GM11168 (cell line): ENCODE measurements at regions not wholly inside any gene's neighbourhood (a gene's known extent, or its start where the extent isn't known, plus 50 kb on each side); places are given as distances from the start of the nearest gene placed in this dataset.

Experiments used
- in situ Hi-C: fragments of 300-500 bp; cut with MboI; formaldehyde crosslinking; loops from one replicate; pipeline ENCODE4 v1.12.0; 2022; ENCODE audit warnings: low sequenced_read_pairs; ENCODE audit not compliant: unreplicated experiment

DNA sequence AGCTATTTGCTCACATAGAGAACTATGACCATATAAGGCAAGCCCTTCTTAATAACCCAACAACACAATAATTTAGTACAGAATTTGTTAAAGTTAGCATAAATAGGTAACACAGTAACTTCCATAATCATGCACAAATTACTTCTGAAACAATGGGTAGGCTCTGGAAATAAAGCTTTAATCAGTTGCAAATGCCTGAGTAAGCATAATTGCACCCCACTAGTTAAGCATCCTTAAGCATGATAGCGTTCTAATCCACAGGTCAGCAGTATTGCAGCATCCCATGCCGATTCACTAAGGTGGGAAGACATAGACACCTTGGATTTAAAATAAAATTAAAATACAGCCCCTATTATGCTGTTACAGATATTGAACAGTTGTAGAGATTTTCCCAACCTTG is 161.7 kb downstream of the DHX15 start:
- in situ Hi-C loops: loop anchor here (25.0 kb wide), 1 partner anchor 1285 kb away; no protein-coding TSS in a partner anchor

DNA sequence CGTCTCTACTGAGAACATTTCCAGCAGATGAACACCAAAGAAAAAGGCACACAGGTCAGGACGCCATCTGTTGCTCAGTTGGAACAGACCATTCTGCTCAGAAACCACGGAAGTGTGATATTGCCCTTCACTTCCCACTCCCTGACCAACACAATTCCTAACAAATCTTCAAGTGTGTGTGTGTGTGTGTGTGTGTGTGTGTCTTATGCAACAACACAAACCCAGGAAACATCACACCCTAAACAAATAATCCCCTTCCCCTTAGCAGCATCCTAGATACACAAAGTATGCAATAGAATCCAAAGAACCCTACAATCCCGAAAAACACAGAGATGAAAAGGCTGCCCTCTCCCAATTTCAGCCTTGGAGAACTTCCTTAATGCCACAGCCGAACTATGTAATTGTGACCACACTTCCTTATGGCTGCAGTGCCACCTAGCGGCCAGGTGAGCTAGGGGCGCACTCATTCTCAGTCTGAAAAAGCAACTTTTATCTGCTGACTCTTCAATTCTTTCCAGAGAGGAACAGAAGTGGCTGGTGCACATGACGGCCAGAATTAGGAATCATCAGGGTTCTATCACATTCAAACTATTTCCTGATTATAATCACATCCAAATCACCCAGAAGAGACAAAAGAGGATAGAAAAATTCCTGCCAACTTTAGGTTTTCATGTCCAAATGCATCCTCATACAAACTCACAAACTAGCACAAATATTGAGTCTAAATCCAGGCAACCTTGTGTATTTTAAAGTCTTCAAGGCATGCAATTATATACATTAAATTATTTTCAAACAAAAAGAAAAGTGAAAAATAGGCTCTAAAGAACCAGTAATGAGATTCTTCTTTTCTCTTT is 164.9 kb downstream of the DHX15 start:
- in situ Hi-C loops: loop anchor here (25.0 kb wide), 1 partner anchor 1282 kb away; no protein-coding TSS in a partner anchor

DNA sequence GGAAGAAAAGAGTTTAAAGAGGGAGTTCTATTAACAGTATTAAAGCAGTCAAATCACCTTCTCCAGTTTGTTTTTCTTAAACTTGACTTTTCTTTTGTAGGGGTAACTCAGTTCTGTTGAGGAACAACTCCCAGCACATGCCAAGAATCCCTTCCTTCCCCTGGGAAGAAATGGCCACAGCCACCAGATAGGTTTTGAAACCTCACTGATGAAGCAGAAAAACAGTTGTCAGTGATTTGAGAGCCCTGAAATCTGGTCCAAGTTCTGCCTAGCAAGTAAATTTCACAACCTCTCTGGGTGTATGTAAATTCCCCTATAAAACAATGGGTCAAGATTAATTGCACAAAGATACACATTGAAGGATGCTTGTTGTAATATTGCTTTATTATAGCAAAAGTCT is 167.1 kb downstream of the DHX15 start:
- in situ Hi-C loops: loop anchor here (25.0 kb wide), 1 partner anchor 1280 kb away; no protein-coding TSS in a partner anchor

DNA sequence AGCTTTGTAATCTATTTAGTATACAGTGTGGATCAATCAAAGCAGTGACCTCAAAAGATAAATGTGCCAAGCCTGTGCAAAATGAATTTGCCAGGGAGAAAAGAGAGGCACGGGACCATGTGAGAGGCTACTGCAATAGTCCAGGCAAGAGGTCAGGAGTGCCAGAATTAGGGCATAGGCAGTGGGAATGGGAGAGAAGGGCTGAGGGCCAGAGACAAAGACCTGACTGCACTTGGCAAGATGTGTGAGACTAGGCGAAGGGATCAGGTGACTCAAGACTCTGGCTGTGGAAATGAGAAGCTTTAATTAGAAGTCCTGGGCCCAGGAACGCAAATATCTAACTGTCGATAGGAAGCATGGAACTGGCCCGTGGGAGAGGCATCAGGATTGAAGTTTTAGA is 168.1 kb downstream of the DHX15 start:
- in situ Hi-C loops: loop anchor here (25.0 kb wide), 1 partner anchor 1279 kb away; no protein-coding TSS in a partner anchor

DNA sequence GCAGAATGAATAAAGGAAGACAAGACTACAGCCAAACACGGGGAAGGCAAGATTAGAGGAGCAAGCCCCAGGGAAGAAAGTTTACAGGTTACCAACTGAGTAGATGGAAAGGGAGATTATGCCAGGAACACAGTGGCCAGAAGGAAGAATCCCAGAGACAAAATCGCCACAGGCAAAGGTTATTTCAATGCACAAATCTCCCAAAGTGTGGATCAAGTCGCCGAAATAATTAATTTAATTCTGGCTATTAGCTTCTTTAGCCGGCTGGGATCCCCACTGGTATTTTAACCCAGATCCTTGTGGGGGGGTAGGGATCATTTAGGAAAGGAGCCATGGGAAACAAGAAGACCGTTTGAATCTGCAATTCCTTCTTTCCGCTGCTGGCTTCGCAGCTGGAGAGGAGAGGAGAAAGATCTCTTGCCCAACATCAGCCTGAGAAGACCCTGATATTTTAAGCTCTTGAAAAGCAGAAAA is 171.0 kb downstream of the DHX15 start:
- in situ Hi-C loops: loop anchor here (25.0 kb wide), 1 partner anchor 1276 kb away; no protein-coding TSS in a partner anchor

DNA sequence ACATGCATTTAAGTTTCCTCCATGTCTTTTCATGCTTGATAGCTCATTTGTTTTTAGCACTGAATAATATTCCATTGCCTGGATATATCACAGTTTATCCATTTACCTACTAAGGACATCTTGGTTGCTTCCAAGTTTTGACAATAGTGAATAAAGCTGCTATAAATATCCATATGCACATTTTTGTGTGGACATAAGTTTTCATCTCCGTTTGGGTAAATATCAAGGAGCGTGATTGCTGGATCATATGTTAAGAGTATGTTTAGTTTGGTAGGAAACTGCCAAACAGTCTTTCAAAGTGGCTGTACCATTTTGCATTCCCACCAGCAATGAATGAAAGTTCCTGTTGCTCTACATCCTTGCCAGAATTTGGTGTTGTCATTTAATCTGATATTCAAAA is 172.5 kb downstream of the DHX15 start:
- in situ Hi-C loops: loop anchor here (25.0 kb wide), 1 partner anchor 1275 kb away; no protein-coding TSS in a partner anchor

DNA sequence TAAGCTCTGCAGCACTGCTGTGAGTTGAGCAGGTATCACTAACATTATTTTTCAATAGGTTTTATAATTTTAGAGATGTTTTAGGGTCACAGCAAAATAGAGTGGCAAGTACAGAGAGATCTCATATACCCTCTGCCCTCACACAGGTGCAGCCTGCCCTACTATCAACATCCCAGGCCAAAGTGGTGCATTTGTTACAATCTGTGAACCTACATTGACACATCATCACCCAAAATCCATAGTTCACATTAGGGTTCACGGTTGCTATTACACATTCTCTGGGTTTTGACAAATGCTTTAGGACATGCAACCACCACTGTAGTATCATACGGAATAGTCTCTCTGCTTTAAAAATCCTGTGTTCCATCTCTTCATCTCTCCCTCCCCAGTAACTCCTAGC is 173.1 kb downstream of the DHX15 start:
- in situ Hi-C loops: loop anchor here (25.0 kb wide), 1 partner anchor 1274 kb away; no protein-coding TSS in a partner anchor

DNA sequence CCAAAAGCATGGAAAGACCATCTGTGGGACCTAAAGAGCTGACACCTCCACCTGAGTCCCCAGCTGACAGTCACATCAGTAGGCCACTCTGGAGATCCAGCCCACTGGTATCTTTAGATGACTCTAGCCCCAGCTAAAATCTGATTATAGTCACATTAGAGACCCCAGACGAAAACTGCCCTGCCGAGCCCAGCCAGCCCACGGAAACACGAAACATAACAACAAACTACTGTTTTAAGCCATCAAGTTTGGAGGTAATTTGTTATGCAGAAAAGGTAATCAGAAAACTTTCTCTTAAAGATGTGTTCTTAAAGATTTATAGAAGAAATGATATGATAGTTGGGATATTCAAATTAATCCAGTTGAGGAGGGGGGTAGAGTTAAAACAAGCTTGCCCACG is 175.7 kb downstream of the DHX15 start:
- in situ Hi-C loops: loop anchor here (25.0 kb wide), 1 partner anchor 1271 kb away; no protein-coding TSS in a partner anchor

DNA sequence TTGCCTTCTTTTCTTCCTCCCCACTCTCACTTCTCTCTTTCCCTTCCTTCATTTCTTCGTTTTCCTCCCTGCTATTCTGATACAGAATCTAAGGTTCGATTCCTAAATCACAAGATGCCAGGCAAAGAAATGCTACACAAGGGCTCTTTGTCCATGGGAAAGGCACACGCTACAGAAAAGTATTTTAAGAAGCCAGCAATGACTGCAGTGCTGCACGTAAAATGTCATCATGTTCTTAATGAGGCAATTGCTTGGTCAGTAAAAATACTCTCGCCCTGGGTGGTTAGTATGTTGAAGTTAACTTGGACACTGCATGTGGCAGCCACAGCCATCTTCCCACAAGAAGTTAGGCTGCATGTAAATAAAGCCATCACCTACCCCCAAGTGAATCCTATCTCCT is 178.4 kb downstream of the DHX15 start:
- in situ Hi-C loops: loop anchor here (25.0 kb wide), 1 partner anchor 1269 kb away; no protein-coding TSS in a partner anchor

DNA sequence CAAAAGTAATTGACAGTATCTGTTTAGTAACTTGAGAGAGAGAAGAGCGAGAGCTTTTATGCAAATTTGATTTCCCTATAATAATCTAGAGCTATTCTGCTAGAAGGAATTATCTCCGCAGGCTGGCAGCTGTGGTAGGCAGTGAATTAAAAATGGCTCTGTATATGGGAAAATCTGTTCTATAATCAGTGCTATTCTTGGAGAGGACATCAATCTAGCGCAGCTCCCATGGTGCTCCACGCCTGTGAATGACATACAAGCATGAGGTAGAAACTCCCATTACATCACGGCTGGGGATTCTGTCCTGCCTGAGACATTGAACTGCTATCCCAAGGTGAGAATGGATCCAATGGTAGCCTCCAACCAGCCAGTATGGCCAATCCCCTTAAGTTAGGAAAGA is 179.0 kb downstream of the DHX15 start:
- in situ Hi-C loops: loop anchor here (25.0 kb wide), 1 partner anchor 1268 kb away; no protein-coding TSS in a partner anchor

DNA sequence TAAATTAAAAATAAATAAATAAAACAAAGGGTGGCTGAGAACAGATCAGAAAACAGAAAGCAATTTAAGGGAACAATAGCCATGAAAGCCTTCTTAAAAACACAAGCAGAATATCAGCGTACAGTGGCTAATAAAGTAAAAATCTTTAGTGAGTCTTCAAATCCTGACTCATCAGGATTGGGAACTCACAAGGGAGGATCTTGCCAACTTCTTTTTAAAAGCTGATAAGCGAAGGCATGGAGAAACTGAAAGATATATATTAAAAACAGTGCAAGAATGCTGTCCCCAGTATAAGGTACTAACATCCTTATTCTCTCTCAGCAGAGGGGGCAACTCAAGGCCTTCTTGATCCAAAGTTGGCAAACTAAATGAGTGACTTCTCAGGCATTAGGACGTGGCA is 180.1 kb downstream of the DHX15 start:
- in situ Hi-C loops: loop anchor here (25.0 kb wide), 1 partner anchor 1267 kb away; no protein-coding TSS in a partner anchor

DNA sequence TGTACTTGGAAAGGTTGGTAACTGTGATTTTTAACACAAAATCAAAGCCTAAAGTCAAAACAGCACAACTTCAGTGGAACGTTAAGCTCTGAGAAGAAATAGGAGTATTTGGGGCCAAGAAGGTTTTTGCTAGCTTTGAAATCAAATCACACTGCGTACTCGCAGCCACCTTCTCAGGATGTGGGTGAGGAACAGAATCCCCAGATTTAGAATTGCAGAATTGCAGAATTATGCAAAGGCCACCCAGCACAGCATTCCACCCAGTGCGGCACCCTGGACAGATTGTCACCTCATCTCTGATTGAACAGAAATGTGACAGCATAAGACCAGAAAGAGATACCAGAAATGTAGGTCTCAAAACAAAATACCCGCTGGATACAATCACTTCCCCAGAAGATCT is 181.1 kb downstream of the DHX15 start:
- in situ Hi-C loops: loop anchor here (25.0 kb wide), 1 partner anchor 1266 kb away; no protein-coding TSS in a partner anchor

DNA sequence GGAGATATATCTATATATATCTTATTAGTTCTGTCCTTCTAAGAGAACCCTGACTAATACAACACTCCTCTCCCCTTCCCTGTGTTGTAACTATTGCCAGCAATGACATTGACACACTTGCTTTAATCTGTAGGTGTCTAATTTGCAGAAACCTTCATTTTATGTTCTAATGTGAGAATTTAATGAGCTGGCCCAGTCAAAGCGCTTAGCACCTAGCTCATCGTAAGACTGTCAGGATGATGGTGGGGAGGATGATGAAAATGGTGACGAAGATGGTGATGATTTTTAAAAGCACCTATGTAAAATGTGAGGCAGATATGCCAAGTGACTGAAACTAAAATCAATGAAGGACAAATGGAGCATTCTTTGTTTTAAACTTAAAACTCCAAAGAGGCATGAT is 183.8 kb downstream of the DHX15 start:
- in situ Hi-C loops: loop anchor here (25.0 kb wide), 1 partner anchor 1263 kb away; no protein-coding TSS in a partner anchor

DNA sequence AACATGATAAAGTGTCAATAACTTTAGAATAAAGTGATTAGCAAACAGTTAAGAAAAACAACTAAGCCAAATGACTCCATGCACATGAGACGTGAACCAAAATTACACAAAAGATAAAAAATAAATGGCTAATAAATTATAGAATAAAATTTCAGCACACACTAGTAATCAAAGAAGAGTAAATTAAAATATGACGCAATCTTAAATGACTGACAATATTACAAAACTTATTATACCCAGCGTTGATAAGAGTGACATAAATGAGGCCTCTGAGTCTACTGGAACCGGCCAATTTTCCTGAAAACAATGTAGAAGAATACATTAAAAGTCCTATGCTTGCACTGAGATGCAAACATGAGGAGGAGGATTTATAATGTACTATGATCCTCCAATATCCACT is 187.4 kb downstream of the DHX15 start:
- in situ Hi-C loops: no loop called here

DNA sequence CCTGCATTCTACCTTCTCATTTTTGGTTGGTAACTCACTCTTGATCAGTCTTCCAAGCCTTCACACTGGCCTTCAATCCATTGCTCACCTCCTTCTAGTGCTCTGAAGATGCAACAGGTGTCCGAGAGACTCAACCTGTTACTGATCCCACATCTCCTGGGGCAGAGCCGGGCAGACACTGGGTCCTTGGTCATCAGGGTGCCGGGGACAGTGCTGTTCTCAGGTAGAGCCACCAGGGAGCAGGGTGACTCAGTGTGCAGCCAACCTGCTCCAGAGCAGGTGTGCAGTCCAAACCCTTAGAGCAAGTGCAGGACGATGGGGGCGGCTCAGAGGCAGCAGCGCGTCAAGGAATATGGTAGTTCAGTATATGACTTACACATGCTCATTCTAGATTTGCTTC is 188.4 kb downstream of the DHX15 start:
- in situ Hi-C loops: no loop called here

DNA sequence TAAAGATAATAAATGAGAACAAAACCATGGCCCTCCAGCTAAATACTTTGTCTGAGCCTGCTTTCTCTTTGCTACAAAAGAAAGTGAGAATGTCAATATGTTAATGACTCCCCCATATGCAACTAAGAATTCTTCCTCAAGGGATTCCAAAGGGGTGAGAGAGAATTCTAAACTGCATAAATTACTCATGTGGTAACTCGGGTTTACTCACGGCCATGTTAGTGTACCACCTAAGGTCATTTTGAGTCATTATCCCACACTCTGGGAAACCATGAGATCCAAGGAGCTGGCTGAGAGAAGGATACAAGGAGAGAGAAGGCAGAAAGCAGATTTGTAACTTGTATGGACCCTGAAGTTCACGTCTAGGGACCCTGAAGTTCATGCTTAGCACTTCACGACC is 190.3 kb downstream of the DHX15 start:
- in situ Hi-C loops: no loop called here

DNA sequence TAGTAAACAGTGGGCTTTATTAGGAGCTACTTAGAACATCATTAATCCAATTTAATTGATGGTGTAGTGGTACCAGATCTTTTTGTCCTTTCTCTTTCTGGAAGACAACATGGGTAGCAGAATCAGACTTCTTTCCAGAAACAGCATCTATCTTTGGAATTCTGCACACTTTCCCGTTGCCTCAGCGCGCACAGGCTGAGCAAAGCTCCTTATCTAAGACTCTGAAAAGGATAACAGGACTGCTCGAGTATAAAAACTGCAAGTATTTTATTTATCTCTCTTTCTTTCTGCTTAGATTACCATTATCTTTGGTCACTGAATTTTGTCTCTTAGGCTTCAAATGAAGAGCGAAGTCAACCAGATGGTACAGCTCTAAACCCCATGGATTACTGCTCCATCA is 191.7 kb downstream of the DHX15 start:
- in situ Hi-C loops: no loop called here

DNA sequence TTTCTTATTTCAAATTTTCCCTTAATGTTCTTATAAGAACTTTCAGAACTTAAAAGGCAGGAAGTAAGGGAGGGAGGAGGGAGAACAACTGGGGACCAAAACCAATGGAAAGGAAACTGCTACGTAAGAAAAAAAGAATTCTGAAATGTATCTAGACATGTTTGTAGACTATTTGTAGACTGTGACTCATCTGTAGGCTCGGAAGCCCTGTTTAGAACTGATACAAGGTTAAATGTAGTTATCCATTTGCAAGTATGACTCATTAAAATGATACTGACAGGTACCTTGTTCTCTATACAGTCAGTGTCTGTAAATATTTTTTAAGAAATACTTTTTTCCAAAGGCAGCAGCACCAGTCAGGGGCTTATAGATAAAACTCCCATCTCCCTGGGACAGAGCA is 202.0 kb downstream of the DHX15 start:
- in situ Hi-C loops: no loop called here

DNA sequence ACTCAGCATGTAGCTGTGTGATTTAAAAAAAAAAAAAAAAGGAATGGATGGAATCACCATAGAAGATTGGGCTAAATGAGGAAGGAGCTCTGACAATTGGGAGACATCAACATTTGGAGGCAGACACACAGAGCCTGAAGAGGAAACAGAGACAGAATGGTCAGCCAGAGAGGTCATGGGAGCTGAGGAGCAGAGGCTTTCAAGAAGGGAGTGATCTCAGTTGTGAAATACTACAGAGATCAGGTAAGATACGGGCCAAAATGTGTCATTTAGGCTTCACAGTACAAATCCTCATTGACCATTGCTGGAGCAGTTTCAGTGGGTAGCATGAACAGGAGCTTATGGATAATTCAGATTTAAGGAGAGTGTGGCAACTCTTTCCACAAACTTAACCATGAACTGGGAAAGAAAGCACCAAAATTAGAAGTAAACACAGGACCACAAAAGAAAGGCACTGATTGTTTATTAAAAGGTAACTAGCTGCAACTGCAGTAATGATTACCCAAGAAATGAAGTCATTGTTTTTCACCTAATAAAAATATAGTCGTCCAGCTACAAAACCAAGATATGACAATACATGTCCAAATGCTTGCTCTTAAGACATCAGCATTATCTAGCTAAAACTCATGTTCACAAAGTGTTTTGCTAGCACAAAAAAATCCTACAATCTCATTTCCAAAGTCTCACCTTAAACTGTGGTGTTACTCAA is 203.2 kb downstream of the DHX15 start:
- in situ Hi-C loops: no loop called here

DNA sequence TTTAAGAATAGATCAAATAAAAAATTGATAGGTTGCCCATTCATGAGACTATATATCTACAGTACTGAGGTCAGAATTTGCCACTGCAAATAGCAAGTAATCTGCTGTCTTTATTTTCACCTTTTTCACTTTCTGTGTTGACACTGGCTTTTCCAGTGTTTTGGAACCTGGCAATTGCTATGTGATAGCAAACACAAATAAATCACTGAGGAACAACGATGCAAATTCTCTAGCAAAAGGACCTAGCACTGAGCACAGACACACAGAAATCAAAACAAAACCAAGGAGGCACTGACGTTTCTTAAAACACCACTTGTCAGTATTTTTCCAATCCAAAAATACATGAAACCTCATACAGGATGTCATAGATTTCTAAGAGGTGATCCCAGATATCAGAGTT is 210.7 kb downstream of the DHX15 start:
- in situ Hi-C loops: no loop called here

DNA sequence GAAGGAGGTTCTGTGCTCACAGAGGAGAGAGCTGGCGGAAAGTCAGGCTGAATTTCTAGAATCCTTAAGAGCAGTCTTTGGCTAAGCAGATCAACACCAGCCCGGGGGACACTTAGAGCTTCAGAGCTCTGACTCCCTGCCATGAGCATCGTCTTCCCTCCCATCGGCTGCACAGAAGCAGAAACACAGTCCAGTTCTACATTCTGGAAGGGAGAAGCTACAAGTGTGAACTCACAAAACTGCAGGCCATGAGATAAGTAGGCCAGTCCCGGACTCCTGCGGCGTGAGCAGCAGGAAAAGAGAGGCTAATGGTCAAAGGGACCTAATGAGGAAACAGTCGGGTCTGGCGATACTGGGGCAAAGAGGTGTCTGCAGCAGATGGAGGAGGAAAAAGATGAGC is 211.5 kb downstream of the DHX15 start:
- in situ Hi-C loops: no loop called here
